ENCODE measurements at regions not wholly inside any gene's neighbourhood (a gene's known extent, or its start where the extent isn't known, plus 50 kb on each side); places are given as distances from the start of the nearest gene placed in this dataset.

GRCh38 chr13:107078229-107078765 is 510.4 kb upstream of the ARGLU1 start:
- DNase-seq, result no peak

GRCh38 chr13:107076801-107077200 is 508.9 kb upstream of the ARGLU1 start:
- no peak for DNase-seq

GRCh38 chr13:107075576-107075975 is 507.6 kb upstream of the ARGLU1 start:
- no peak for DNase-seq

GRCh38 chr13:107070792-107071191 is 502.9 kb upstream of the ARGLU1 start:
- no peak for DNase-seq

GRCh38 chr13:107069108-107069776 is 501.3 kb upstream of the ARGLU1 start:
- no peak for DNase-seq

- no peak for DNase-seq
Measured at GRCh38 chr13:107067381-107067780, 499.4 kb upstream of the ARGLU1 start.

GRCh38 chr13:107066355-107066754 is 498.4 kb upstream of the ARGLU1 start:
- DNase-seq, result no peak

- DNase-seq, result no peak
Measured at GRCh38 chr13:107065036-107065435, 497.1 kb upstream of the ARGLU1 start.

- no peak for DNase-seq
Measured at GRCh38 chr13:107057028-107057631, 489.2 kb upstream of the ARGLU1 start.

- no peak for DNase-seq
Measured at GRCh38 chr13:107043021-107043956, 475.4 kb upstream of the ARGLU1 start.

GRCh38 chr13:107035778-107036177 is 467.8 kb upstream of the ARGLU1 start:
- no peak for DNase-seq

- no peak for DNase-seq
Measured at GRCh38 chr13:107035186-107035585, 467.2 kb upstream of the ARGLU1 start.

GRCh38 chr13:107034236-107034872 is 466.4 kb upstream of the ARGLU1 start:
- DNase-seq, result no peak

- DNase-seq, result no peak
Measured at GRCh38 chr13:107031716-107032115, 463.8 kb upstream of the ARGLU1 start.

GRCh38 chr13:107028751-107029150 is 460.8 kb upstream of the ARGLU1 start:
- DNase-seq, result no peak

- no peak for DNase-seq
Measured at GRCh38 chr13:107025991-107026390, 458.1 kb upstream of the ARGLU1 start.

GRCh38 chr13:107023335-107023734 is 455.4 kb upstream of the ARGLU1 start:
- DNase-seq, result no peak

- DNase-seq, result no peak
Measured at GRCh38 chr13:107020393-107020792, 452.5 kb upstream of the ARGLU1 start.

GRCh38 chr13:107018285-107018684 is 450.3 kb upstream of the ARGLU1 start:
- DNase-seq, result no peak

GRCh38 chr13:107006661-107007060 is 438.7 kb upstream of the ARGLU1 start:
- DNase-seq, result no peak

GRCh38 chr13:107005577-107005976 is 437.6 kb upstream of the ARGLU1 start:
- no peak for DNase-seq

- DNase-seq, result no peak
Measured at GRCh38 chr13:107003911-107004310, 436.0 kb upstream of the ARGLU1 start.

GRCh38 chr13:106998664-106999063 is 430.7 kb upstream of the ARGLU1 start:
- no peak for DNase-seq

Measured in DMS79 (cell line).